Renal cortical epithelial cell (primary cell): ENCODE measurements at regions not wholly inside any gene's neighbourhood (a gene's known extent, or its start where the extent isn't known, plus 50 kb on each side); places are given as distances from the start of the nearest gene placed in this dataset.
"Not testable (repeated sequence)": the region's sequence is repeated elsewhere in the genome, so short reads cannot be mapped to it uniquely, and the experiment has no call there.

Experiments
- DNase-seq: peaks from one replicate; pipeline ENCODE4 v3.0.0-alpha.2; 2011; ENCODE audit warnings: low read depth

DNA sequence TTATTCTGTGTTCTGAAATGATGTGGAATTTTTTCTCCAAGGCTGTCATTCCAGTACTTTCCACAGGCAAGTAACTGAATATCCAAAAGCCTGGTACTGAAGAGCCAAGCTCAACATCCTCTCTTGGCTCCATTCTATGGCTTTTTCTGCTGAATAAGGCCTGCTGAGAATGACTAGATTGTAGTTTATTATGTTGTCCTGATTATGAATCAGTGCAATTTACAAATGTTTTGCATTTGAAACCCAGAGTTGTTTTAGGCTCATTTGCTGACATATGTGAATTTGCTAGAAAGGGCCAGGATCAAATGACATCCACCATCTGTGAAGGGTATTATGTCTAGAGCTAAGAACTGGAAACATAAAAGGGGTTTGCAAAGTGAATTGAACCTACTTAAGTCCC is 596.6 kb downstream of the KCTD12 start:
- no peak for DNase-seq

DNA sequence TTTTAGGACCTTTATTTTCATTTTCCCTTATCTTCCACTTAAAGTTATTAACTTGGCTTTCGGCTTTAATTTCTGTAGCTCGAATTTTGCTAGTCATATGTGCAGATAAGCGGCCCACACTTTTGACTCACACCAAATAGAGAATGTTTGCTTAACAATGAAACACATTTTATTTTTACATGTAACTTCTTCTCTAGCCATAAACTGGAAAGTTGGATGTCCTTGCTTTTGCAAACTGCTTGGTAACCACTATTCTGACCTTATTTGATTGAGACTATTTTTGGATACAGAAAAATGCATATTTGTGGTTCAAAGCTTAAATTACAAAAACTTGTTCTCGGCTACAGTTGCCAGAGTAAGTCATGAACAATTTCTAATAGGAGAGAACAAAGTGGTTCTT is 600.0 kb downstream of the KCTD12 start:
- DNase-seq: no peak

DNA sequence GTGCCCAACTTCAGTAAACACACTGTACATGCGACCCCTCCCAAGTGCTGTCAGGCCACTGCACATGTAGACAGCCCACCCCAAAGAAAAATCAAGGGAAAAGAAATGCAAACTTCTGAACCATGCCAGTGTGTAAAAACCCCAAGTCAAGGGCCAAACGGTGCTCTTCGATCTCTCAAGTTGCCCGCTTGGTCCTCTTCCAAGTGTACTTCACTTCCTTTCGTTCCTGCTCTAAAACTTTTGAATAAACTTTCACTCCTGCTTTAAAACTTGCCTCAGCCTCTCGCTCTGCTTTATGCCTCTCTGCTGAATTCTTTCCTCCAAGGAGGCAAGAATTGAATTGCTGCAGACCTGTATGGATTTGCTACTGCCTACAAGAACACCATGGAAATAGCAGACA is 600.7 kb downstream of the KCTD12 start:
- DNase-seq: no peak

DNA sequence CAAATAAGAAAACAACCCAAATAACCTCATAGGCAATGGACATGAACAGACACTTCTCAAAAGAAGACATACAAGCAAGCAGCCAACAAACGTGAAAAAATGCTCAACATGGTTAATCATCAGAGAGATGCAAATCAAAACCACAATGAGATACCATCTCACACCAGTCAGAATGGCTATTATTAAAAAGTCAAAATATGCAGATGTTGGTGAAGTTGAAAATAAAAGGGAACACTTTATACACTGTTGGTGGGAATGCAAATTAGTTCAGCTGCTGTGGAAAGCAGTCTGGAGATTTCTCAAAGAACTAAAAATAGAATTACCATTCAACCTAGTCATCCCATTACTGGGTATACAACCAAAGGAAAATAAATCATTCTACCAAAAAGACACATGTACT is 606.4 kb downstream of the KCTD12 start:
- DNase-seq: not testable (repeated sequence)

DNA sequence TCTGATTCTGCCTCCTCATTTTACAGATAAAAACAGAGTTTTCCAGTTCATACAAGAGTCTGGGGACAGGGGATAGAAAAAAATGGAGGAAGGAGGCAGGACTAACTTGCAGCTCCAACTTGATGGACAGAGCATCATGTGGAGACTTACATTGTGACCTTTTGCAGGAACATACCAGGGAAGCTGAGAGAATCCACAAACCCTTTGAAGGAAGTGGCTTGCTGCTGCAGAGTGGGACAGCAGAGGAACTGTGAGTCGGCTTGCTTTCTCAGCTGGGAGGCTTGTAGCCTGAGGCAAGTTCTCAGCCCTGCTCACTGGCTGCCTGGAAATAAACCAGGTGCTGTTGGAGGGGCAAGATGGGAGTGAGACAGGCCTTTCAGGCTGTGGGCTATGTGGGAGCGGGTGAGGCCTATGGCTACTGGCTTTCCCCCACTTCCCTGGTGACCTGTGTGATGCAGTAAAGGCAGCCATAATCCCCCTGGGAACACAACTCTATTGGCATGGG is 614.4 kb downstream of the KCTD12 start:
- DNase-seq: no peak

DNA sequence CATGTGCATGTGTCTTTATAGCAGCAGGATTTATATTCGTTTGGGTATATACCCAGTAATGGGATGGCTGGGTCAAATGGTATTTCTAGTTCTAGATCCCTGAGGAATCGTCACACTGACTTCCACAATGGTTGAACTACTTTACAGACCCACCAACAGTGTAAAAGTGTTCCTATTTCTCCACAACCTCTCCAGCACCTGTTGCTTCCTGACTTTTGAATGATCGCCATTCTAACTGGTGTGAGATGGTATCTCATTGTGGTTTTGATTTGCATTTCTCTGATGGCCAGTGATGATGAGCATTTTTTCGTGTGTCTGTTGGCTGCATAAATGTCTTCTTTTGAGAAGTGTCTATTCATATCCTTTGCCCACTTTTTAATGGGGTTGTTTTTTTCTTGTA is 617.9 kb downstream of the KCTD12 start:
- not testable (repeated sequence) for DNase-seq

DNA sequence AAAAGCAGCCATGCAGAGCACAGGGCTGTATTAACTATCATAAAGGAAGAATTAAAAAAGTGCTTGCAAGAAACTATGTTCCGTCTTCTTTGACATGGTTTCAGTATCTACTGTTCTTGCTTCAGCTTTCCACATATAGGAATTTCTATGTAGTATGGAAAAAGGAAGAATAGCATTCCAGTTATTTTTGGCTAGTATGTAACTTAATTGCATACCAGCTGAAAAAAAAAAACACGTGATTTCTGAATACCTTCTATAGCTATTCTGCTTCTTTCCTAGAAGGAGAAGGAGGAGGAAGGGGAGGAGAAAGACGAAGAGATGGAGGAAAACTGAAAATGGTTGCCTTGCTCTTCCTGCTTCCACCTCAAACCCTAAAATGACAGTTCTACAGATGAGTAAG is 619.0 kb downstream of the KCTD12 start:
- DNase-seq: no peak

DNA sequence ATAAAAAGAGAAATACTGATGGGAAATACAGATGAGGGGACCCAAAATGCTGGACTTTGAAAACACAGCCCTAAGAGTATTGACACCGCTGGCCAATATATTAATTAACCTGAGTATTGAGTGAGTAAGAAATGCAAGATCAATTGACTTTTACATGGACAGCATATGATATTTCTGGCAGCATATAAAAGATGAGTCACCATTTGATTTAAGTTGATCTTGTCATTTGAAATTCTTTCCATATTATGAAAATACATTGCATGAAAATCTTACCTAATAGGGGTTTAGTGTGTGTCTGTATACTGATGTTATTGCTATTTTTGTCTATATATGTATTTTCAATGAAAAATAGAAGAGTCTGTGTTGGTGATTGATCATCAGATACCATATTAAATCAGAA is 619.6 kb downstream of the KCTD12 start:
- DNase-seq: no peak

DNA sequence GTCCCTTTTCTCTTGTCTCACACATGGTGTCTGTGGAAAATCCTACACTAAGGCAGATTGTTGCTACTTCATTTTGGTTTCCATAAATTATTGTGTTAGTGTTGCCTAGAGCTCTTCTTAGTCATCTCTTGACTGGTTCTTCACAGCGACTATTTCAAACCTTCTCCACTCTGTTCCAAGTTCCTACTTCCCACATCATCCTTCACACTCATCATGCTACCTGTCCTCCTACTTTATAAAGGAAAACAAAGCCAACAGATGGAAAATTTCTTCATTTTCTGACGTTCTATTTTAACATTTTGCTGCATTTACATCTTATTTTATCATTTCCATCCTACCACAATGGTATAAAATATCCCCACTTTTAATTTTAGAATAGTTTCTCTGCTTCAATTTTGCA is 614.1 kb downstream of the LMO7 start:
- no peak for DNase-seq

DNA sequence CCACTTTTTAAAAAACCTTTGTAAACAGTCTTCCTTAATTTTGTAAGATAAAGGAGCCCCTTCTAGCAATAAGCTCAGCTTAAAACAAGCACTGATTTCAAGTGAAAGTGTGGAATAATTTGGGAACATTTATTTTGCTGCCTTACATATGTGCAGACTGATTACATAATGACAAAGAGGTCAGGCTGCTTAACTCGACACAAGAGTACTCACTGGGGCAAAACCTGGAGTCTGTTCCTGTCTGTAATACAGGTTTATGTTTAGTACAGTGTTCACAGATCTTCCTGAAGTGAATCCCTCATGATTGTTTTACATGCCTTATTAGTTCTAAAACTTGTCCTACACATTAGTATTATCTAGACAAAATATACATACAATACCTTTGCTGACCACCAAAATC is 609.8 kb downstream of the LMO7 start:
- no peak for DNase-seq

DNA sequence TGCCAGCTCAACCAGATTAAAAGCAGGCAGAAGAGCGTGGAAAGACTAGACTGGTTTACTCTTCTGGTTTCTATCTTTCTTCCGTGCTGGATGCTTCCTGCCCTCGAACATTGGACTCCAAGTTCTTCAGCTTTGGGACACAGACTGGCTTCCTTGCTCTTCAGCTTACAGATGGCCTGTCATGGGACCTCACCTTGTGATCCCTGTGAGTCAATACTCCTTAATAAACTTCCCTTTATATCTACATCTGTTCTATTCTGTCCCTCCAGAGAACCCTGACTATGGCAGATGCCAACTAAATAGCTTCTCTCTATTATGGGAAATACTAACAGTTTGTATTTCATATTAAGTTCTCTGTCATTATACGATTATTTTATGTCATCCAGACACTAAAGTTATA is 609.1 kb downstream of the LMO7 start:
- no peak for DNase-seq

DNA sequence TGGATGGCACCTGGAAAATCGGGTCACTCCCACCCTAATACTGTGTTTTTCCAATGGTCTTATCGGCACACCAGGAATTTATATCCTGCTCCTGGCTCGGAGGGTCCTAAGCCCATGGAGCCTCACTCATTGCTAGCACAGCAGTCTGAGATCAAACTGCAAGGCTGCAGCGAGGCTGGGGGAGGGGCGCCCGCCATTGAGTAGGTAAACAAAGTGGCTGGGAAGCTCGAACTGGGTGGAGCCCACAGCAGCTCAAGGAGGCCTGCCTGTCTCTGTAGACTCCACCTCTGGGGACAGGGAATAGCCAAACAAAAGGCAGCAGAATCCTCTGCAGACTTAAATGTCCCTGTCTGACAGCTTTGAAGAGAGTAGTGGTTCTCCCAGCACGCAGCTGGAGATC is 607.0 kb downstream of the LMO7 start:
- not testable (repeated sequence) for DNase-seq

DNA sequence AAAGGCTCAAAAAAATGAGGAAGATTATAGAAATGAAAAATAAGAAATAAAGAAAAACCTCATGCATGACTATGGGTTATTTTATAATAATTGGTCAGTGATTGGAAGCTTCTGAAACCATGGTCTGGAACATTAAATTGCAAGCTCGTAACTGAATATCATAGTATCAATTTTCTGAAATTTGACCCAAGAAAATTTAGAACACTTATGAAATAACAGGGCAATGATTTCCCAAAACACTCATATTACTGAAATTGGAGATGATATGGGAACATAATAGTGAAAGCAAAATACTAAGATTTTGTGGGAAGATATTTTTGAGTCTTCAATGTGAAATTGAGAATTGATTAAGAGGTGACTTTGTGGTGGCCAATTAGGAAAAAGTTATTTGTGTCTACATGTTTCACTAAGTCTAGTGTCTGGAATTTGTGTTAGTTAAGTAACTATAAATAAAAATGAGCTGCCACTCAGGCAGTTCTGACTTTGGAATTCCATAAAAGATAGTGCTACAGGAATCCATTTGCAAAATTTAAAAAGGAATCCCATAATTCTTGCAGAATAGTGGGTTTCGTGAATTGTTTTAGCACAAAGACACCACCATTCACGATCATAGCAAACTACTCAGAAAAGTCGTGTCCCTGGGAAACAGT is 603.0 kb downstream of the LMO7 start:
- no peak for DNase-seq

DNA sequence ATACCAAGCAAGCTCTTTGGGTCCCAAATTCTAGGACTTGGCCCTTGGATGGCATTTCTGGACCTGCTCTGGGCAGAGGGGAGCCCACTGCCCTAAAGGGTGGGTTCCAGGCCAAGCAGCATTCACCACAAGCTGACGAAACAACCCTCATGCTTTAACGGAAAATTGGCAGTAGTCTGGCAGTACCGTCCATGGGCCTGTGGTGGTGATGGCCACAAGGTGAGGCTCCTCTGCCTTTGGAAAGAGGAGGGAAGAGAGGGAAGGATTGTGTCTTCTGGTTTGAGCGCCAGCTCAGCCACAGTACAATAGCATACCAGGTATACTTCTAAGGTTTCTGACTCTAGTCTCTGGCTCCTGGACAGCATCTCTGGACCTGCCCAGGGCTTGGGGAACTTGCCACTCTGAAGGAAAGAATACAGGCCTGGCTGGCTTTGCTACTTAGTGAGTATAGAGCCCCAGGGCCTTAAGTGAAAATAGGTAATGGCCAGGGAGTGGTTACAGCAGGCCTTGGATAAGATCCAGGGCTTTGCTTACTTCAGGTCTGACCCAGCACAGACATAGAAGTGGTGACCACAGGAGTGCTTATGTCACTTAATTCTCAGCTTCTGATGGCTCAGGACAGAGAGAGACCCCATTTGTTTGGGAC is 595.5 kb downstream of the LMO7 start:
- no peak for DNase-seq

DNA sequence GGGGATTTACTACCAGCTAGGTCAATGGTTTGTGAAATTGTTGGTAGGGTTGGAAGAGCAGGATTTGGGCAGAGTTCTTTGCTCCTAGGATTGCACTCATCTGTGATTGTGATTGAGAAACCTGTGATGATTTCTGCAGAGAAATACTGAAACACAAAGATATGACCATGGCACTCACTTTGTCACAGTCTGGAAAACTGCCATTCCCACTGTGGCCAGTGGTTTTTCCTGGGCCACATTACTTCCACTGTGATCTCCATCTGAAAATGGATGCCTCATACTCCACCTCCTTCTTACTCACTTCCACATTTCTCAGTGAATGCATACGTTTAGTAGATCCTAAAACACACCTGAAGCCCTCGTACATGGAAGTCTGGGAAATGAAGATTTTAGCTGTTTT is 593.2 kb downstream of the LMO7 start:
- no peak for DNase-seq

DNA sequence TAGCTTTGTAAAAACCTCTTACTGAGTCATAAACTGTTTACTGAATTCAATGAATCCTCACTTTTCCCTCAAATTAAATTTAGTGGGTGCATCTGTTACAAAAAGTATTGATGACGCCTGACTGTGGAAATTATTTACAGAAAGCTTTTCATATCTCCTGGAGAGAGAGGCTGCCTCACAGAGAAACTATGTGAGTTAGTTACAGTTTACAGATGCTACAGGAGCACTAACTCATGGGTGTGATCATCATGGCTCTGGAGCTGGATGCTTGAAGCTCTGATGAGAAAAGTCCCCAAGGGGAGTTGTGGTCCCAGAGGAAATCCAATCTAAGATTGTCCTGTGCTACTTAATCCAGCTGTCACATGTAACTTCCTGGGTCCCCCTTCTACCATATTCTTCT is 590.8 kb downstream of the LMO7 start:
- DNase-seq: no peak

DNA sequence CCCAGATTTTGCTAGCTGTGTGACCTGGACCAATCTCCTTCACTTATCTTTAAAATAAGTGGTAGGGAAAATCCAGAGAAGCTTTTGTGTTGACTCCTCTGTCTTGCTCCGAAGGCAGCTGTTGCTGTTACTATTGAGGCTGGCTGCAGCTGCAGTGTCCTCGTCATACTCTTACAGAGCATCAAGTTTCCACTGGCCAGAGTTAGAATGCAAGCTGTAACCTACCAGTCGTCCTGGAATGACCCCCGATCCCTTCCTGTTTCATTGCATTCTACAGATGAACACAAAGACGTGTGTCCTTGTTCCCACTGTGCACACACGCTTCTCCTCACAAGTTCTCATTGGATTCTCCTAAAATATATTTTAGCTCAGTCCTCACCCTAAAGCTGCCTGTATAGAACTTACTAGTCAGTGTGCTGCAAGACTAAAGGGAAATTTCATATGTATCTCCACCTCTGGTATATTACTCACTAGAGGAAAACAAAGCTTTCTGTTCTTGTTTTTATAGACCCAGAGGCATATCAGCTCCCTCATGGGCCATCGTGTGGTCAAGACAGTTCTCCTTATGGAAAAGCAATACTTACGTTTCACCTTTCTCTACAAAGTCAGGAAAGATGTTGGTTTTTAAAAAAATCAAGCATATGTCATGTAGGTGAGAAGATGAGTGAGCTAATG is 589.8 kb downstream of the LMO7 start:
- DNase-seq: no peak

DNA sequence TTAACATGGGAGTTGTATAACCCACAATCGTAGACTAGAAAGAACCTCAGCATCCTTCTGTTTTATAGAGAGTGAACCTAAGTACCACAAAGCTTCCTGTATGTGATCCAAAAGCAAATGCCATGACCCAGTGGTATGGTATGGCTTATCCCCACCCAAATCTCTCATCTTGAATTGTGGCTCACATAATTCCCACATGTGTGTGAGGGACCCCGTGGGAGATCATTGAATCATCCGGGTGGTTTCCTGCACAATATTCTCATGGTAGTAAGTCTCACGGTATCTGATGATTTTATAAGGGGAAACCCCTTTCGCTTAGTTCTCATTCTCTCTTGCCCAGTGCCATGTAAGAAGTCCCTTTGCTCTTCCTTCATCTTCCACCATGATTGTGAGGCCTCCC is 587.9 kb downstream of the LMO7 start:
- no peak for DNase-seq

DNA sequence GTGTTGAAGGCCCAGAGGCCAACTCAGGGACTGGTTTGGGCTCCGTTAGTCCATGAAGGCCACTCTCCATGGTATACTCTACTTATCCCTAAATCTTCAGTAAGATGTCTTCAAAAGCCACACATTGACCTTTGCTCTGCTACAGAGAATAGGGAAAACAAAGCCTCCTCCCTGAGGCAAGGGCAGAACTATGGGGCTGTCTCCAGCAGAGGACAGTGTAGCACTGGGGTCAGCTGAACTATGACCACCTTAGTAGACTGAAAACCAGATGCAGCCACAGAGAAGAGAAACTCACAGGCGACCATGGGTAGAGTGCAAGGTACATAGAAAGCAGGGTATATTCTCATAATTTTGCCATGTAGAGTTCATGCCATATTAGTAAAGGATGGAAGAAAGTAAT is 587.4 kb downstream of the LMO7 start:
- DNase-seq: no peak

DNA sequence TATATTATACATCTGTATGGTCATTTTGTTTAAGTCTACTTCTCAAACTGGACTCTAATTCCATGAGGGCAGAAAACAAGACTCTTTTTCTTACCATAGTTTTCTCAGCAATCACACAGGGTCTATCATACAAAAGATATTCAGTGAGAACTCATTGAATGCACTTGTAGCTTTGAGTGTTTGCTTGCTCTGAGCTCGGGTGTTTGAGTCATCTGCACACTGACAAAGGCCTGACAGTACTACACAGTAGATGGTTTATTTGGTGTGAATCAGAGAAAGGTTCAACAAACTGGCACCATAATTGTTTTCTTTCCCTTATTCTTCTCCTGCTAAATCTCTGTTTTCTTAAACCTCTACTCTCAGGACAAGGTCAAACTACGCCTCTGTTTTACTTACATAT is 586.4 kb downstream of the LMO7 start:
- no peak for DNase-seq

DNA sequence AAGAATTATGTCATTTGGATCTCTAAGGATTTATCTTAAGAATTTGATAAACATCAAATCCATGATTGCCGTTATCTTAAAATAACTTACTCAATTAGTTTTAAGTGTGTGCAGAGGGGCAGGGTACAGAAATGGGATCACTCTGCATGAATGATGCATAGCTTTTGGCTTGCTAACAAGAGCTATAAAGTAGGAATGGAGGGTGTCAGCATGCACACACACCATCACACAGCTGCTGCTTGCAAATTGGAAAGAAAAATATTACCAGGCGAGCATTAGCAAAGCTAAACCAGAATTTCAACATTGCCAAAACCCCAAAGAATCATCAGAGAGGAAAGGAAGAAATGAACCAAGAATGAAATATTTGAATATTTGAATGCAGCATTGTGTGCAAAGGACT is 580.6 kb downstream of the LMO7 start:
- DNase-seq: no peak

DNA sequence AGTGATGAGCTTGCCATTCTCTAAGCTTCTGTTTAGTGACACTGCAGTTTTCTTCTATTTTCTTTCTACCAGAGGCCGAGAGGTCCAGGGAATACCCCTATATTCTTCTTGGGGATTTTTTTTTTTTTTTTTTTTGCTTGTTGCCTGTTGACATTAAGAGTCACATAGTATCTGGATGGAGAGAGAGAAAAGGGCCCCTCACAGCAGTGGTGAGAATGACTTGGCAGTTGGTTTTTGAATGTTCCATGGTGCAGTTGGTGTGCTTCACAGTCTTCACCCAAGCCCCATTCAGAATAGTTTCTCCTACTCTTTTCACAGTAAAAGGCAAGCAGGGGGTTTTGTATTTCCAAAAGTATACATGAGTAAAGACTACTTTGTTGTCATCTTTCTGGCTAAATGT is 577.9 kb downstream of the LMO7 start:
- no peak for DNase-seq

DNA sequence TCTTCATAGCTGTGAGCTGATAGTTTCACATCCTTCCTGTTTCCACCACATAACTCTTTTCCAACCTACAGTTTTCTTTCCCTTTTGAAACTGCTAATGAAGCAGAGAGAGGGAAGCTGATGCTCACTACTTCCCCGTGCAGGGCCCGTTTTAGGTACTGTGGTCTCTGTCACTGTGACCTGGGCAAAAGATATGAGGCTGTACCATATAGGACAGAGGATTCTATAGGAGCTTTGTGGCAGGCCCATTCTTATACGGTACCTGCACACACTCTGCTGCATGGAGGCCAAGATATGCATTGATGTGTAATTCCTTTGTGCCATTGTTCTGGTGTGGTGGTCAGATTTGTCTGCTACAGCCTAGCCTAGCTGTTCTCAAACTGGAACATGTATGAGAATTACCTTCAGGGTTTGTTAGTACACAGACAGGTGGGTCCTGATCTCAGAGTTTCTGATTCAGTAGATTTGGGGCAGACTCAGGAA is 577.3 kb downstream of the LMO7 start:
- no peak for DNase-seq
